Medulla oblongata (tissue), 1 donor: ENCODE measurements at regions not wholly inside any gene's neighbourhood (a gene's known extent, or its start where the extent isn't known, plus 50 kb on each side); places are given as distances from the start of the nearest gene placed in this dataset.
"Not testable (repeated sequence)": the region's sequence is repeated elsewhere in the genome, so short reads cannot be mapped to it uniquely, and the experiment has no call there.

Source experiments
- DNase-seq: peaks from one replicate; pipeline ENCODE4 v3.0.0-alpha.2; 2015; ENCODE audit errors: extremely low spot score

GRCh38 chr1:200317236-200317635 is 92.6 kb downstream of the ZNF281 start:
- DNase-seq: no peak

DNA sequence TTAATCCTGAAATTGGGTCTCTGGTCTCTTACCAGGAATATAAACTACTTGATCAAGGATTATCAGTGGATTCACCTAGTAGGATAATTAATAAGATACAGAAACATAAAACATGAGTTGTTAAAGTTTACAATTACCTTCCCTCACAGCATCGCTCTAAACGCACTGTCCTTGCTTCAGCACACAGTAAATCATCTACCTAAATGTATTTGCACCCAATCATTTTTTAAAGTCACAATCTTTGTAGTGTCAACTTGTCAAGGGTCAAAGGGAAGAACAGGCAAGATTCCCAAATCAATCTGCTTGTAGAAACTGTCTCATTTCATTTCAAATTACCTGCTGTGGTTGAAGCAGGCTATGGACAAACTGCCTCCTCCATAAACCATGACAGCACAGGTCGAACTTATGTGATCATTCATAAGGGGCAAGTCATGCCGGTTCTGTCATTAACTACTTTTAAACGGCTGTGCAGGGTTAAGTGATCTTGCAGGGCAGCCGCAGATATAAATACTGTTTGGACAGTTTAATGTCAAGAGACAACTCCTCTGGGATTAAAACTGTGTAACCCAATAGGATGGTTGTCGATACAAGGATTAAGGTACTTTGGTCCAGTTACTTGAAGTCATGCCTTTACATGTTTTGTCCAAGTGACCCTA is 93.6 kb downstream of the ZNF281 start:
- DNase-seq: no peak

- DNase-seq: no peak
Measured at GRCh38 chr1:200314085-200314750, 95.6 kb downstream of the ZNF281 start.

DNA sequence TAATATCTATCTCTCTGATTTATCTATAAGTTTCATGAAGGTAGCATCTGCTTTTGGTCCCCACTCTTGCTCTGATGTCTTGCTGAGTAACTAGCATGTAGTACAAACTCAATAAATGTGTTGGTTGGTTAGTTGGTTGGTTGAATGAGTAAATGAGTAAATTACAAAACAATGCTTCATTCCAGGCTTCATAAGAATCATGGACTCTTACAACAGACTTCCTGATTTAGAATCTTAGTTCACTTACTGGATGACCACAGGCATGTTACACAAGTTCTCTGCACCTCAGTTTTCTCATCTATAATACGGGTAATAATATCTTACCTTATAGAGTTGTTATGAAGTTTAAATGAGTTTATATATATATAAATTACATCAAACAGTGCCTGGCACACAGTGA is 98.6 kb downstream of the ZNF281 start:
- no peak for DNase-seq

DNA sequence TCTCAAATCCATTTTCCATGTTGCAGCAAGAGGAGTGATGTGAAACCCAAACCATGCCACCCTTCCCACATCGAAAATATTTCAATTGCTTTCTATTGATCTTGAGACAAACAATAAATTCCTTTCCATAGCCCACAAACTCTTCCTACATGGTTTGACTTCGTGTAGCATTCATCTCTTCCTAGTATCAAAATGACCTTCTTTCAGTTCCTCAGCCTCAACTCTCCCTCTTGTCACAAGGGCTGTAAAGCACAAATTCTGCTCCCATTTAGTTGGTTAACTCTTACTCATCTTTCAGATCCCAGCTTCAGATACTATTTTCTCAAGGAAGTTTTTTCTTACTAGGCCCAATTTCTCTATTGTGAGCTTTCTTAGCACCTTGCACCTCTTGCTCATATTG is 99.0 kb downstream of the ZNF281 start:
- no peak for DNase-seq

- no peak for DNase-seq
Measured at GRCh38 chr1:200307755-200308066, 102.1 kb downstream of the ZNF281 start.

- peak; percentile 50 for DNase-seq
Measured at GRCh38 chr1:200306944-200307754, 102.7 kb downstream of the ZNF281 start.

GRCh38 chr1:200305806-200306205 is 104.0 kb downstream of the ZNF281 start:
- no peak for DNase-seq

DNA sequence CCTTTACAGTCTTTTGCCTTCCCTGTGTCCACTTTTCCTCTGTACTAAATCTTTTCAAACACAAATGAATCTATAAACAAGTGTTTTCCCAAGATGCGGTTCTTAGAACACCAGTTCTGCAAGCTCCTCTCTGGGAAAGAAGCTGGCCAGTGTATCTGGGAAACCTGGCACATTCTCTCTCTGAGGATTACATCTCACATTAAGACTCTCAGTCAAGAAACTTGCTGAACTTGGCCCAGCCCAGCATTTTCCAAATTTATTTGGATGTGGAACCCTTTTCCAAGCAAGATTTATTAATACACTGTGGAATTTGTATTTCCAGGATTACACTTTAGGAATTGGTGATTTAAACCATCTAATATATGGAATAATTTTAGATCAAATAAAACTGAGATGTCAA is 105.7 kb downstream of the ZNF281 start:
- peak; percentile 56 for DNase-seq

- peak; percentile 65 for DNase-seq
Measured at GRCh38 chr1:200302921-200303290, 106.9 kb downstream of the ZNF281 start.

DNA sequence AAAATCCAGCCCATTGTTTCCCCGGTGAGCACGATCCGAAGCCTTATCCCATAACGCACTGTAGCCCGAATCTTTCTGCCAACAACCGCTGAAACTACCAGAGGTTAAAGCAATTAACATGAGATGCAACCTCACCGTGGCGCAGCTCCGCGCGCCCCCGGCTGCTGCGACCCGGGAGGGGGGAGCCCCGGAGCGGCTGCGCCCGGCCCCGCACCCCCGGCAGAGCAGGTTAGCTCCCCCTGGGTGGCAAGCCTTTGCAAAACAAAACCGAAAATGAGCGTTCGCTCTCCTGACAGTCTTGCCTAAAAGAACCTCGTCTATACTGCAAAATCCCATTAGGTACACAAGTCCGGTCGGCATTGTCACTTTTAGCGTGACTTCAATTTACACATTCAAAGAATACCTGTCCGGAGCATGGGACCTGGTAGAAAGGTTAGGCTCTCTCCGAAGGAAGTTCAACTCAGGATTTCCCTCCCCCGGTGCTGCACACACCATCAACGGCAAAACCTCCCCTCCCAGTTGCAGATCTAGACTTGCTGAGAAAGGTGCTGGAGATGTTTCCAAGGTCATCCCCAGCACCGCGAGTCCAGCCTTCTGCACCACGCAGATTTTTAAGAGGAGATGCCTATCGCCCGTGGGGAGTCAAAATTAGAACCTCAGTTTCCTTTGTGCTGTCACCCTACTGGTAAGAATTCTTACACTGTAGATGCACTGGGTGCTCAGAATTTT is 107.5 kb downstream of the ZNF281 start:
- DNase-seq: peak; percentile 51

DNA sequence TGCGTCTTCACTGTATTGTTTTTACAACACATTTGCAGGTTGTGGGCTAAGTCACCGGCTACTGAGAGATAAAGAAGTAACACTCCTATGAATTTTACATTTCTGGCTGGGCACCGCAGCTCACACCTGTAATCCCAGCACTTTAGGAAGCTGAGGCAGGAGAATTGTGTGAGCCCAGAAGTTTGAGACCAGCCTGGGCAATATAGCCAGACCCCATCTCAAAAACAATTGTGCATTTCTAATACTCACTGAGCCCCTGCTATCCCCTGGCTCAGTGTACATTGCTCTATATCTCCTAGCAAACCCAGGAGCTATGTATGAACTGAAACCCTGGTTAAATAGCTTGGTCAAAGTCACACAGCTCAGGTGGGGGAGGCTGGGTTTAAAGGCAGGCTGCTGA is 108.7 kb downstream of the ZNF281 start:
- no peak for DNase-seq

- DNase-seq: no peak
Measured at GRCh38 chr1:200299571-200299970, 110.3 kb downstream of the ZNF281 start.

- no peak for DNase-seq
Measured at GRCh38 chr1:200298242-200298641, 111.6 kb downstream of the ZNF281 start.

GRCh38 chr1:200296091-200296661 is 113.7 kb downstream of the ZNF281 start:
- no peak for DNase-seq

- DNase-seq: no peak
Measured at GRCh38 chr1:200294241-200294640, 115.6 kb downstream of the ZNF281 start.

- no peak for DNase-seq
Measured at GRCh38 chr1:200292699-200293098, 117.1 kb downstream of the ZNF281 start.

GRCh38 chr1:200291106-200291505 is 118.7 kb downstream of the ZNF281 start:
- DNase-seq: no peak

DNA sequence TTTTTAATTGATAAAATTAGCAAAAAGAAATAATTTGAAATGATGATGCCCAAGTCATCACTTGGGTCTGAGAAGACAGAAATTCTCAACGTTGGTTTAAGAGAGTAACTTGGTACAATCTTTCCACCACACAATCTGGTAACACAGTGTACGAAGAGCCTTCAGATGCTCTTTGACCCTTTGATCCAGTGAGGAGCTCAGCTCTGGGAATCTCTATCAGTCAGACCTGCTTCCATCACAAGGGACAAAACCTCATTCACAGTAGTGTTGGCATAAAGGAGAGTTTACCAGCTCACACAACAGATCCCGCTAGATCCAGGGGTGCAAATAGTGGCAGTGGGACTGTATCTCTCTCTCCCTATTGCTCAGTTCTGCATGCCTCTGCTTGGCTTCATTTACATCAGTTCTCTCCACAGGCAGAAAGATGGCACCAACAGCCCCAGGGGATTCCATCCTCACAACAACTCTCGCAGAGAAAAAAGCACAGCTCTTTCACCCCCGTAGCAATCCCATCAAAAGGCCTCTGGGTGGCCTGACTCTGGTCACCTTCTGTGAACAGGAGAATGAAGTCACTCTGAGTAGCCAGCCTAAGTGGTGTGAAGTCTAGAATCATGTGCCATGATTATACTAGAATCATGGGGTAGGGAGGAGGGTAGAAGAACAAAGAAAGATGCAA is 119.7 kb downstream of the ZNF281 start:
- no peak for DNase-seq

- no peak for DNase-seq
Measured at GRCh38 chr1:200288226-200288625, 121.6 kb downstream of the ZNF281 start.

DNA sequence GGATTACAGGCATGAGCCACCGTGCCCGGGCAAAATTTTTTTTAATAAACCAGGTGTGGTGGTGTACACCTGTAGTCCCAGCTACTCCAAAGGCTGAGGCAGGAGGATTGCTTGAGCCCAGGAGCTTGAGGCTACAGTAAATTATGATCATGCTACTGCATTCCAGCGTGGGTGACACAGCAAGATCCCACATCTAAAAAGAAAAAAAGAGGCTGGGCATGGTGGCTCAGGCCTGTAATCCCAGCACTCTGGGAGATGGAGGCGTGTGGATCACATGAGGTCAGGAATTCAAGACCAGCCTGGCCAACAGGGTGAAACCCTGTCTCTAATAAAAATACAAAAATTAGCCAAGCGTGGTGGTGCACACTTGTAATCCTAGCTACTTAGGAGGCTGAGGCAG is 125.6 kb downstream of the ZNF281 start:
- DNase-seq: not testable (repeated sequence)
